H54 (cell line): ENCODE measurements at regions not wholly inside any gene's neighbourhood (a gene's known extent, or its start where the extent isn't known, plus 50 kb on each side); places are given as distances from the start of the nearest gene placed in this dataset.
"Not testable (repeated sequence)": the region's sequence is repeated elsewhere in the genome, so short reads cannot be mapped to it uniquely, and the experiment has no call there.

ENCODE experiments used
- DNase-seq: peaks from one replicate; pipeline ENCODE4 v3.0.0; 2011; ENCODE audit warnings: low spot score, mixed read lengths; ENCODE audit not compliant: insufficient read length
- FAIRE-seq: peaks from 3 replicates; lab custom pipeline; 2011; peaks lifted over from hg19 to GRCh38; lab: Jason Lieb, UNC
- POLR2A ChIP-seq: IDR thresholded peaks from 2 replicates; pipeline ENCODE4 v1.6.1; 2011; ENCODE audit warnings: low read depth, mild to moderate bottlenecking, low read length

- no peak for FAIRE-seq
- no peak for TF ChIP-seq POLR2A
These were observed 260.2 kb downstream of the XPNPEP1 start for GRCh38 chr10:109663122-109663521.

GRCh38 chr10:109652612-109653011 lies 270.7 kb downstream of the XPNPEP1 start:
- FAIRE-seq, DNase-seq: not testable (repeated sequence)

More at GRCh38 chr10:109663122-109663521, 260.2 kb downstream of the XPNPEP1 start:
- no peak for DNase-seq

GRCh38 chr10:109650228-109650627 lies 273.1 kb downstream of the XPNPEP1 start:
- FAIRE-seq (no peak), DNase-seq (no peak)
- TF ChIP-seq POLR2A, result no peak

- TF ChIP-seq POLR2A, result no peak
- FAIRE-seq, result no peak
- no peak for DNase-seq
These were observed 275.7 kb downstream of the XPNPEP1 start for GRCh38 chr10:109647627-109648026.

GRCh38 chr10:109633846-109634245 lies 289.5 kb downstream of the XPNPEP1 start:
- TF ChIP-seq POLR2A, result no peak
- FAIRE-seq, result no peak
- no peak for DNase-seq

- DNase-seq, FAIRE-seq: not testable (repeated sequence)
These were observed 290.3 kb downstream of the XPNPEP1 start for GRCh38 chr10:109633017-109633416.

- no peak for TF ChIP-seq POLR2A
- DNase-seq, result no peak
- no peak for FAIRE-seq
These were observed 298.4 kb downstream of the XPNPEP1 start for GRCh38 chr10:109624939-109625338.

GRCh38 chr10:109622566-109622965 lies 300.7 kb downstream of the XPNPEP1 start:
- FAIRE-seq (no peak), DNase-seq (no peak)
- no peak for TF ChIP-seq POLR2A

GRCh38 chr10:109620396-109620795 lies 302.9 kb downstream of the XPNPEP1 start:
- TF ChIP-seq POLR2A, result no peak
- FAIRE-seq, result no peak
- DNase-seq, result no peak

- DNase-seq, result no peak
- FAIRE-seq, result no peak
- TF ChIP-seq POLR2A, result no peak
These were observed 303.4 kb downstream of the XPNPEP1 start for GRCh38 chr10:109619914-109620313.

- TF ChIP-seq POLR2A, result no peak
- DNase-seq, result no peak
- FAIRE-seq, result no peak
These were observed 304.6 kb downstream of the XPNPEP1 start for GRCh38 chr10:109618748-109619147.

- TF ChIP-seq POLR2A, result no peak
- FAIRE-seq, result no peak
- no peak for DNase-seq
These were observed 305.0 kb downstream of the XPNPEP1 start for GRCh38 chr10:109618301-109618700.

- TF ChIP-seq POLR2A, result no peak
- no peak for FAIRE-seq
- no peak for DNase-seq
These were observed 306.8 kb downstream of the XPNPEP1 start for GRCh38 chr10:109616359-109616980.

GRCh38 chr10:109595356-109595755 lies 328.0 kb downstream of the XPNPEP1 start:
- not testable (repeated sequence) for DNase-seq, FAIRE-seq

- TF ChIP-seq POLR2A, result no peak
- FAIRE-seq (no peak), DNase-seq (no peak)
These were observed 329.6 kb downstream of the XPNPEP1 start for GRCh38 chr10:109593682-109594081.
